ENCODE measurements at regions not wholly inside any gene's neighbourhood (a gene's known extent, or its start where the extent isn't known, plus 50 kb on each side); places are given as distances from the start of the nearest gene placed in this dataset.

DNA sequence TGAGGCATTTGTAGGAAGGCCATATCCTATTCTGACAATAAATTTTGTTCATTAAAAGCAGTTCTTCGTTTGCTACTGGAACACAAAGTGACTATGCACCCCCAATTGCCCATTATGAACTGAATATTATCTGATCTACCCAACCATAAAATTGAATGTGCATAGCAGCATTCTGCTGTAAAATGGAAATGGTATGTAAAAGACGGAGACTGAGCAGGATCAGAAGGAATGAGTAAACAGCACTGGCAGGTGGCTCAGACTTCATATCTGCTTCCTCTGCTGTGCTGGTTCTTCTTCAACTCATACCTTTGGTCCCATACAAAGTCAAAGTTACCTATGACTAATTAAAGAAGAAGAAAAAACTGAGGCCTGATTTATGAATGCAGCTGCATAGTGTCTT lies 339.5 kb downstream of the PLA2G4A start:
- Mint-ChIP-seq H3K36me3 (ENCODE audit: low read depth) (no peaks in the 10 kb centered on the region), H3K4me1 (ENCODE audit: low read depth) (no peaks in the 10 kb centered on the region), H3K27ac (ENCODE audit: unreplicated experiment) (no peak overlapping the region), H3K9me3 (ENCODE audit: low read depth) (peaks cover 23% of the 10 kb centered on the region), H3K4me3 (ENCODE audit: unreplicated experiment) (no peak overlapping the region), H3K27me3 (ENCODE audit: low read depth) (no peaks in the 10 kb centered on the region)
- DNase-seq (ENCODE audit: low spot score), result no peak
- TF ChIP-seq, protein P1, sequence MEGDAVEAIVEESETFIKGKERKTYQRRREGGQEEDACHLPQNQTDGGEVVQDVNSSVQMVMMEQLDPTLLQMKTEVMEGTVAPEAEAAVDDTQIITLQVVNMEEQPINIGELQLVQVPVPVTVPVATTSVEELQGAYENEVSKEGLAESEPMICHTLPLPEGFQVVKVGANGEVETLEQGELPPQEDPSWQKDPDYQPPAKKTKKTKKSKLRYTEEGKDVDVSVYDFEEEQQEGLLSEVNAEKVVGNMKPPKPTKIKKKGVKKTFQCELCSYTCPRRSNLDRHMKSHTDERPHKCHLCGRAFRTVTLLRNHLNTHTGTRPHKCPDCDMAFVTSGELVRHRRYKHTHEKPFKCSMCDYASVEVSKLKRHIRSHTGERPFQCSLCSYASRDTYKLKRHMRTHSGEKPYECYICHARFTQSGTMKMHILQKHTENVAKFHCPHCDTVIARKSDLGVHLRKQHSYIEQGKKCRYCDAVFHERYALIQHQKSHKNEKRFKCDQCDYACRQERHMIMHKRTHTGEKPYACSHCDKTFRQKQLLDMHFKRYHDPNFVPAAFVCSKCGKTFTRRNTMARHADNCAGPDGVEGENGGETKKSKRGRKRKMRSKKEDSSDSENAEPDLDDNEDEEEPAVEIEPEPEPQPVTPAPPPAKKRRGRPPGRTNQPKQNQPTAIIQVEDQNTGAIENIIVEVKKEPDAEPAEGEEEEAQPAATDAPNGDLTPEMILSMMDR (IDR thresholded peaks at IDR 0.05), result no peak

DNA sequence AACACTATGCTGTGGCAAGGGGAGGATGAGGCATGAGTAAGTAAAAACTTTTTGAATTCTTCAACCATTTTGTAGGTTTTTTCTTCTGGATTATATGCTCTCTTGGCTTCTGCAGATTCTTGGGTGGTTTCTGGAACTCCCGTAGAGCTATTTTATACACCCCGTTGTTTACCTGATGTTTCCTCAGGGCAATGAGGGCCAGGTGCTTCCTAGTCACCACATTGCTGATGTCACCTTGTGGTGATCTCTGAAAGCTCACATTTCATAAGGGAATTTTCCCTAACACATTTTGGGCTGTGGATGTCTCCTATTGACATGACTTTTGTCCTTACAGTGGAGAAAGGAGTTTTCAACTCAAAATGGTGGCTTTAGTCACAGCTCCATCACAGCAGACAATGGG lies 356.6 kb downstream of the PLA2G4A start:
- no peak for DNase-seq (ENCODE audit: low spot score)
- no peaks in the 10 kb centered on the region for H3K4me1 Mint-ChIP-seq (ENCODE audit: low read depth)
- H3K4me3 Mint-ChIP-seq (ENCODE audit: unreplicated experiment), result no peak overlapping the region
- TF ChIP-seq, protein P1 (IDR thresholded peaks at IDR 0.05), result no peak
- peaks cover 38% of the 10 kb centered on the region for H3K9me3 Mint-ChIP-seq (ENCODE audit: low read depth)
- peaks cover 4% of the 10 kb centered on the region for H3K36me3 Mint-ChIP-seq (ENCODE audit: low read depth)
- no peaks in the 10 kb centered on the region for H3K27me3 Mint-ChIP-seq (ENCODE audit: low read depth)
- no peak overlapping the region for H3K27ac Mint-ChIP-seq (ENCODE audit: unreplicated experiment)

DNA sequence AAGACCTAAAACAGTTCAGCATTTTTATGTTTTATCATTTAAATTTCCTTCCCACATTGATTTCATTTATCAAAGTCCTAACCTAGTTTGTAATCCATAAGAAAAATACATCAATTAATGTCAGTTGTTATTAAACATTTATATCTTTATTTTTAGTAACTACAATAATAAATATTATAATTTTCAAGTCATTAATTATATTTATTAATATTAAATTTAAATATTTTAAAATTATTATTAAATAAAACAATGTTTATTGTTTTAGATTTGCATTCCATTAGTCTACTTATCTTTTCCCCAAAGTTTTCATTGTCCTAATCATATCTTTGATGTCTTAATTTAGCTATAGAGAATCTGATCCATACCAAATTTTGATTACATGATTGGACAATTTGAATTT lies 368.9 kb downstream of the PLA2G4A start:
- Mint-ChIP-seq H3K27ac (ENCODE audit: unreplicated experiment) (no peak overlapping the region), H3K36me3 (ENCODE audit: low read depth) (no peaks in the 10 kb centered on the region)

DNA sequence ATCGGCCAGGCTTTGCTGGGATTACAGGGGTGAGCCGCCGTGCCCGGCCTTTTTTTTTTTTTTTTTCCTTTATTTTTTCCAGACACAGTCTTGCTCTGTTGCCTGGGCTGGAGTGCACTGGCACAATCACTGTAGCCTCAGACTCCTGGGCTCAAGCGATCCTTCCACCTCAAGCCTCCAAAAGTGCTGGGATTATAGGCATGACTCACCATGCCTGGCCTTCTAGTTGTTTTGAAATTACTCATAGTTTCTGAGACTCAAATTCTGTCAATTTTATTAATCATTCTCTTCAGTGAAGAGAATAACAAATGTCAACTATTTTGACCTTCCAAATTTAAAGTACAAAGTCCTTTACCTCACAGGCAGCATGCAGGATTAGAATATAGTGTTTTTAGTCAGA lies 374.5 kb downstream of the PLA2G4A start:
- TF ChIP-seq, protein P1 (IDR thresholded peaks at IDR 0.05), result no peak
- no peak for DNase-seq (ENCODE audit: low spot score)
- Mint-ChIP-seq H3K27ac (ENCODE audit: unreplicated experiment) (no peak overlapping the region), H3K9me3 (ENCODE audit: low read depth) (no peaks in the 10 kb centered on the region), H3K27me3 (ENCODE audit: low read depth) (peaks cover 1% of the 10 kb centered on the region), H3K4me1 (ENCODE audit: low read depth) (no peaks in the 10 kb centered on the region), H3K36me3 (ENCODE audit: low read depth) (no peaks in the 10 kb centered on the region), H3K4me3 (ENCODE audit: unreplicated experiment) (no peak overlapping the region)

More for the DNA sequence above, 368.9 kb downstream of the PLA2G4A start:
- DNase-seq (ENCODE audit: low spot score), result no peak
- H3K4me3 Mint-ChIP-seq (ENCODE audit: unreplicated experiment), result no peak overlapping the region
- TF ChIP-seq, protein P1 (IDR thresholded peaks at IDR 0.05), result no peak
- H3K27me3 Mint-ChIP-seq (ENCODE audit: low read depth), result no peaks in the 10 kb centered on the region
- peaks cover 9% of the 10 kb centered on the region for H3K9me3 Mint-ChIP-seq (ENCODE audit: low read depth)
- H3K4me1 Mint-ChIP-seq (ENCODE audit: low read depth), result no peaks in the 10 kb centered on the region

DNA sequence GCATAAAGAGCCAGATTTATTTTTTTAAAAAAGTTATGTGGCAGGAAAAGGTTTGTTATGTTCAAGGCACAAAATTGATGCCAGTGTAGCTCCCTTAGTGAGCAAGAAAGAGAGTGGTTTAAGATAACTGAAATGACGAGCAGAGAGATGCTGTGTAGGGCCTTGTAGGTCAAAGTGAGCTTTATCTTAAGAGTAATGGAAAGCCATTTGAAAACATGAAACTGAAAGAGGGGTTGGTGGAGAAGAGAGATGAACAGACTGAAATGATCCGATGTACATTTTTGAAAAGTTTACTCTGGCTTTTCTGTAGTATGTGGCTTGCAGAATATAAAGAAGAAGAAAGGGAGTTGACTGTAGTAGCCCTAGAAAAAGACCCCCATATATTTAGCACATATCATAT lies 383.6 kb downstream of the PLA2G4A start:
- no peak overlapping the region for H3K4me3 Mint-ChIP-seq (ENCODE audit: unreplicated experiment)
- TF ChIP-seq, protein P1 (IDR thresholded peaks at IDR 0.05), result no peak
- DNase-seq (ENCODE audit: low spot score), result no peak

More for the DNA sequence above, 383.6 kb downstream of the PLA2G4A start:
- Mint-ChIP-seq H3K4me1 (ENCODE audit: low read depth) (no peaks in the 10 kb centered on the region), H3K9me3 (ENCODE audit: low read depth) (no peaks in the 10 kb centered on the region), H3K36me3 (ENCODE audit: low read depth) (no peaks in the 10 kb centered on the region), H3K27me3 (ENCODE audit: low read depth) (peaks cover 3% of the 10 kb centered on the region), H3K27ac (ENCODE audit: unreplicated experiment) (no peak overlapping the region)

Data from chondrocyte (in vitro differentiated cells).